Smooth muscle cell (in vitro differentiated cells): ENCODE measurements at regions not wholly inside any gene's neighbourhood (a gene's known extent, or its start where the extent isn't known, plus 50 kb on each side); places are given as distances from the start of the nearest gene placed in this dataset.

Source experiments
- DNase-seq: peaks from one replicate; lab custom pipeline; 2025; ENCODE audit not compliant: unreplicated experiment; lab: John Stamatoyannopoulos, UW
- H2AFZ ChIP-seq: fragments of 200-600 bp; sonication (generic); 2 replicates; pipeline ENCODE4 v1.6.0; 2016; ENCODE audit warnings: antibody characterized with exemption, low read depth, mild to moderate bottlenecking
- H3F3A ChIP-seq: fragments of 200-600 bp; sonication (generic); 2 replicates; pipeline ENCODE4 v1.6.0; 2017; ENCODE audit warnings: antibody characterized with exemption, low read depth
- H3K27ac ChIP-seq: fragments of 200-600 bp; sonication (generic); 2 replicates; pipeline ENCODE4 v1.5.1; 2016; ENCODE audit warnings: low read depth, mild to moderate bottlenecking
- H3K27me3 ChIP-seq: fragments of 200-600 bp; sonication (generic); 2 replicates; pipeline ENCODE4 v1.6.1; 2016; ENCODE audit warnings: low read depth, mild to moderate bottlenecking
- H3K36me3 ChIP-seq: fragments of 200-600 bp; sonication (generic); 2 replicates; pipeline ENCODE4 v1.5.1; 2016; ENCODE audit warnings: low read depth
- H3K4me1 ChIP-seq: fragments of 200-600 bp; sonication (generic); 2 replicates; pipeline ENCODE4 v1.5.1; 2016; ENCODE audit warnings: low read depth
- H3K4me2 ChIP-seq: fragments of 200-600 bp; sonication (generic); 2 replicates; pipeline ENCODE4 v1.6.0; 2016; ENCODE audit warnings: mild to moderate bottlenecking
- H3K4me3 ChIP-seq: fragments of 200-600 bp; sonication (generic); 2 replicates; pipeline ENCODE4 v1.5.1; 2016; ENCODE audit warnings: mild to moderate bottlenecking
- H3K79me2 ChIP-seq: fragments of 200-600 bp; sonication (generic); 2 replicates; pipeline ENCODE4 v1.6.0; 2016; ENCODE audit warnings: low read depth, mild to moderate bottlenecking
- H3K9ac ChIP-seq: fragments of 200-600 bp; sonication (generic); 2 replicates; pipeline ENCODE4 v1.6.0; 2016; ENCODE audit warnings: low read depth
- H3K9me3 ChIP-seq: fragments of 200-600 bp; sonication (generic); replicated peaks from 2 replicates; pipeline ENCODE4 v1.5.1; 2016; ENCODE audit warnings: low read depth
- H4K20me1 ChIP-seq: fragments of 200-600 bp; sonication (generic); 2 replicates; pipeline ENCODE4 v1.6.0; 2016; ENCODE audit warnings: low read depth
- WGBS: methylation state at CpG from one replicate; pipeline ENCODE4 v1.1.7; 2016; ENCODE audit warnings: low lambda C conversion rate; 5-methylcytosine and 5-hydroxymethylcytosine counted together
- TF ChIP-seq, protein P1 (sequence below): fragments of 200-600 bp; sonication (generic); IDR thresholded peaks from 2 replicates; pipeline ENCODE4 v1.5.1; 2017; ENCODE audit warnings: borderline replicate concordance, mild to moderate bottlenecking, antibody characterized with exemption; ENCODE audit not compliant: insufficient read depth, poor library complexity, severe bottlenecking

DNA sequence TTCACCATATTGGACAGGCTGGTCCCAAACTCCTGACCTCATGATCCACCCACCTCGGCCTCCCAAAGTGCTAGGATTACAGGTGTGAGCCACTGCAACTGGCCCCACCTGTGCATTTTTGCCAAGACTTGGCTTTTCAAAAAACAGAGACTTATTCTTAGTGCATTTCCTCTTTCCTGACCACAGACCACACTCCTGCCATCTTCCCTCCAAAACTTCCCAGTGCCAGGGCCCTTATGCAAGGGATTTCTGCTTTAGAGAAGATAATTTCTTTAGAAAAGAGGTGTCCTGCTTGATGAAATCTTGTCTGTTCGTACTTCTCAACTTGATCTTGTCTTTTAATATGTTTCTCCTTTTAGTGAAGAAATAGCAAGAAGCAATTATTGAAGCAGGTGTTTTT lies 98.8 kb upstream of the ZNF516 start:
- H2AFZ ChIP-seq, result no peak overlapping the region
- no peaks in the 10 kb centered on the region for H3F3A ChIP-seq
- no peaks in the 10 kb centered on the region for H3K36me3 ChIP-seq
- H3K9ac ChIP-seq, result no peak overlapping the region
- no peaks in the 10 kb centered on the region for H3K27me3 ChIP-seq
- H4K20me1 ChIP-seq, result no peaks in the 10 kb centered on the region
- no peak for DNase-seq
- WGBS, result 100% methylated on average over 2 of the region's 2 CpGs
- H3K9me3 ChIP-seq, result no peaks in the 10 kb centered on the region
- H3K79me2 ChIP-seq, result no peaks in the 10 kb centered on the region
- TF ChIP-seq, protein P1, sequence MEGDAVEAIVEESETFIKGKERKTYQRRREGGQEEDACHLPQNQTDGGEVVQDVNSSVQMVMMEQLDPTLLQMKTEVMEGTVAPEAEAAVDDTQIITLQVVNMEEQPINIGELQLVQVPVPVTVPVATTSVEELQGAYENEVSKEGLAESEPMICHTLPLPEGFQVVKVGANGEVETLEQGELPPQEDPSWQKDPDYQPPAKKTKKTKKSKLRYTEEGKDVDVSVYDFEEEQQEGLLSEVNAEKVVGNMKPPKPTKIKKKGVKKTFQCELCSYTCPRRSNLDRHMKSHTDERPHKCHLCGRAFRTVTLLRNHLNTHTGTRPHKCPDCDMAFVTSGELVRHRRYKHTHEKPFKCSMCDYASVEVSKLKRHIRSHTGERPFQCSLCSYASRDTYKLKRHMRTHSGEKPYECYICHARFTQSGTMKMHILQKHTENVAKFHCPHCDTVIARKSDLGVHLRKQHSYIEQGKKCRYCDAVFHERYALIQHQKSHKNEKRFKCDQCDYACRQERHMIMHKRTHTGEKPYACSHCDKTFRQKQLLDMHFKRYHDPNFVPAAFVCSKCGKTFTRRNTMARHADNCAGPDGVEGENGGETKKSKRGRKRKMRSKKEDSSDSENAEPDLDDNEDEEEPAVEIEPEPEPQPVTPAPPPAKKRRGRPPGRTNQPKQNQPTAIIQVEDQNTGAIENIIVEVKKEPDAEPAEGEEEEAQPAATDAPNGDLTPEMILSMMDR, result no peak
- no peak overlapping the region for H3K27ac ChIP-seq
- no peak overlapping the region for H3K4me3 ChIP-seq
- no peak overlapping the region for H3K4me2 ChIP-seq
- H3K4me1 ChIP-seq, result peaks cover 5% of the 10 kb centered on the region

GRCh38 chr18:76592981-76593381 lies 97.9 kb upstream of the ZNF516 start:
- H3K4me2 ChIP-seq, result peak overlapping the region; percentile 76
- TF ChIP-seq, protein P1, result no peak
- no peaks in the 10 kb centered on the region for H3K79me2 ChIP-seq
- H3K4me1 ChIP-seq, result peaks cover 13% of the 10 kb centered on the region
- H4K20me1 ChIP-seq, result no peaks in the 10 kb centered on the region
- H2AFZ ChIP-seq, result peak overlapping the region; percentile 59
- peak overlapping the region; percentile 5 for H3K4me3 ChIP-seq
- 12% methylated on average over 10 of the region's 10 CpGs for WGBS
- no peaks in the 10 kb centered on the region for H3K27me3 ChIP-seq
- no peaks in the 10 kb centered on the region for H3K36me3 ChIP-seq
- no peak overlapping the region for H3K27ac ChIP-seq
- H3K9me3 ChIP-seq, result no peaks in the 10 kb centered on the region
- H3K9ac ChIP-seq, result no peak overlapping the region
- H3F3A ChIP-seq, result no peaks in the 10 kb centered on the region
- no peak for DNase-seq

DNA sequence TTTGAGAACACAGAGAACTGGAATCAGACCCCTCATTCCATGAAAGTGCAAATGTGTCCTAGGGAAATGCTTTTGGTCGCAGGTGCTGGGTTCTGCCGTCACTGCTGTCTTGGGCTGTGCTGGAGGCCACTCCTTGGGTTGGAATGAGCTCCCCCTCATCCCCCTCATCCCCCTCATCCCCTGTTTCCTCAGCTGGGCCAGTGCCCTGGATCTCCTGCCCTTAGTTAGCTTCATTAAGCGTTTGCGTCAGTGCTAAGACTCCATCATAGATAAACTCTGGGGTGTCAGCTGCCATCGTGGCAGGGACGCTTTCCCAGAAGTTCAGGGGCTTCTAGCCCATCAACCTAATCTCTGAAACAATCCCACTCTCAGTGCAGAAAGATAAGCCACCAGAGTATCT lies 97.1 kb upstream of the ZNF516 start:
- peaks cover 14% of the 10 kb centered on the region for H3K4me1 ChIP-seq

DNA sequence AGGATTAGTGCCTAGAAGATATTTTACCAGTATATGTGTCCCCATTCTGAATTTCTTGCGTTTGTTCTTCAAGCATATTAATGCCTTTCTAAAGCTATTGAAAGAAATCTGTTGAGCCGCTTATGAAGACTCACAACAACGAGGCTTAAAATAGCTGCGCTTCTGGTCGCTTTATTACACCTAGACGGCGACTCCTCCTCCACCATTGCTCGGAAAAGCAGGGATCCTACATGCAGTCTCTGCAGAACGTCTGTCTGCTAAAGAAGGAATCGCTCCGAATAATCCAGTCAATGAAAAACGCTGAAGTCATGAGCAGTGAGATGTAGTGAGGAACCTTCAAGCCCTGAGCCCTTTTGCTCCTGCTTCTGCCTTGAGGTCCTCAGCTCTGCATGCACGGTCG lies 94.8 kb upstream of the ZNF516 start:
- H3K27me3 ChIP-seq, result no peaks in the 10 kb centered on the region
- peak overlapping the region; percentile 89 for H2AFZ ChIP-seq
- no peaks in the 10 kb centered on the region for H3K79me2 ChIP-seq
- WGBS, result 89% methylated on average over 14 of the region's 14 CpGs
- no peak overlapping the region for H3K4me2 ChIP-seq
- TF ChIP-seq, protein P1, result no peak
- H3F3A ChIP-seq, result no peaks in the 10 kb centered on the region
- no peaks in the 10 kb centered on the region for H3K36me3 ChIP-seq
- DNase-seq, result no peak
- H3K4me3 ChIP-seq, result no peak overlapping the region
- no peak overlapping the region for H3K9ac ChIP-seq
- H3K27ac ChIP-seq, result no peak overlapping the region
- peaks cover 14% of the 10 kb centered on the region for H3K4me1 ChIP-seq
- H4K20me1 ChIP-seq, result no peaks in the 10 kb centered on the region
- no peaks in the 10 kb centered on the region for H3K9me3 ChIP-seq

More for the DNA sequence above, 97.1 kb upstream of the ZNF516 start:
- H3K36me3 ChIP-seq, result no peaks in the 10 kb centered on the region
- H2AFZ ChIP-seq, result no peak overlapping the region
- no peaks in the 10 kb centered on the region for H4K20me1 ChIP-seq
- H3K4me3 ChIP-seq, result no peak overlapping the region
- 42% methylated on average over 6 of the region's 6 CpGs for whole genome bisulfite sequencing
- TF ChIP-seq, protein P1, result no peak
- no peak overlapping the region for H3K9ac ChIP-seq
- H3K9me3 ChIP-seq, result no peaks in the 10 kb centered on the region
- H3K79me2 ChIP-seq, result no peaks in the 10 kb centered on the region
- no peak for DNase-seq
- no peaks in the 10 kb centered on the region for H3K27me3 ChIP-seq
- H3F3A ChIP-seq, result no peaks in the 10 kb centered on the region
- H3K27ac ChIP-seq, result no peak overlapping the region
- no peak overlapping the region for H3K4me2 ChIP-seq
